K562 (cell line): ENCODE measurements at regions not wholly inside any gene's neighbourhood (a gene's known extent, or its start where the extent isn't known, plus 50 kb on each side); places are given as distances from the start of the nearest gene placed in this dataset.

Source experiments
- ATAC-seq: fragments of 200-7000 bp; cut with Tn5 transposase; 3 replicates; pipeline ENCODE4 v1.9.1; 2020; ENCODE audit warnings: moderate library complexity
- BruUV-seq: library from RNA; stranded (reverse); fragments of 400-500 nt; replicated peaks from 2 replicates; lab custom pipeline; 2021; lab: Mats Ljungman, UMichigan
- CTCF ChIA-PET: fragments of 300-600 bp; formaldehyde crosslinking; extraction: SDS; loops from one replicate; lab custom pipeline; 2021; ENCODE audit warnings: low intra/inter-chr PET ratio; lab: Yijun Ruan, JAX
- POLR2A ChIA-PET: fragments of 300-600, 350-650 bp; sonication (Branson Sonifier 250); formaldehyde crosslinking; extraction: SDS; loops from one replicate; lab custom pipeline; 2021; ENCODE audit warnings: antibody characterized with exemption, inconsistent platforms; lab: Yijun Ruan, JAX
- DNase-seq, 4 experiments: peaks; one replicate each; pipeline versions ENCODE4 v3.0.0 to v3.0.0-alpha.2; 2011 to 2018; ENCODE audit warnings: low spot score in 3 of 4, mixed read lengths in 3 of 4; ENCODE audit errors: extremely low read depth in 1 of 4
- FAIRE-seq: peaks from 2 replicates; lab custom pipeline; 2011; peaks lifted over from hg19 to GRCh38; lab: Jason Lieb, UNC
- H2AFZ ChIP-seq: 2 replicates; pipeline ENCODE4 v1.6.0; 2011; ENCODE audit warnings: low read depth, low read length, control low read depth, inconsistent platforms
- H3K27ac ChIP-seq: fragments of 200-600 bp; 3 replicates; pipeline ENCODE4 v1.8.0; 2011; ENCODE audit warnings: low read depth, mild to moderate bottlenecking, control low read depth, inconsistent platforms, low read length, moderate library complexity, mixed read lengths; ENCODE audit errors: extremely low read depth
- H3K27me3 ChIP-seq, 2 experiments: fragments of 300-600 bp in 1 of 2; 2 replicates in 1 of 2; 3 replicates in 1 of 2; pipeline versions ENCODE4 v1.6.0 to v1.8.0; 2011; ENCODE audit warnings: inconsistent platforms in 2 of 2, low read length in 2 of 2, mild to moderate bottlenecking in 1 of 2, mixed read lengths in 1 of 2, moderate library complexity in 1 of 2; ENCODE audit not compliant: control insufficient read depth in 2 of 2, insufficient read depth in 2 of 2
- H3K36me3 ChIP-seq: fragments of 300-600 bp; 3 replicates; pipeline ENCODE4 v1.8.0; 2011; ENCODE audit warnings: mild to moderate bottlenecking, low read length, inconsistent platforms; ENCODE audit not compliant: control insufficient read depth, insufficient read depth
- H3K4me1 ChIP-seq, 2 experiments: fragments of 200-600 bp in 1 of 2; replicated peaks in 1 of 2; 2 replicates in 1 of 2; 3 replicates in 1 of 2; pipeline versions ENCODE4 v1.5.1 to v1.8.0; 2011; ENCODE audit warnings: inconsistent platforms in 2 of 2, low read length in 2 of 2, mild to moderate bottlenecking in 1 of 2, mixed read lengths in 1 of 2, moderate library complexity in 1 of 2; ENCODE audit not compliant: control insufficient read depth in 2 of 2, insufficient read depth in 2 of 2
- H3K4me2 ChIP-seq: 2 replicates; pipeline ENCODE4 v1.6.1; 2011; ENCODE audit warnings: low read length, control low read depth, inconsistent platforms, mixed read lengths; ENCODE audit not compliant: insufficient read depth
- H3K4me3 ChIP-seq: fragments of 200-600 bp; sonication (generic), shearing (Covaris generic); 2 replicates; pipeline ENCODE4 v1.5.1; 2016; ENCODE audit warnings: control low read depth, inconsistent platforms
- H3K79me2 ChIP-seq: fragments of 200-600 bp; 3 replicates; pipeline ENCODE4 v1.8.0; 2011; ENCODE audit warnings: low read length, inconsistent platforms; ENCODE audit not compliant: control insufficient read depth, insufficient read depth
- H3K9ac ChIP-seq, 2 experiments: 2 replicates each; pipeline versions ENCODE4 v1.6.0 to v1.6.1; 2011; ENCODE audit warnings: low read depth in 2 of 2, low read length in 2 of 2, control low read depth in 1 of 2, inconsistent platforms in 1 of 2, mild to moderate bottlenecking in 1 of 2, mixed read lengths in 1 of 2; ENCODE audit not compliant: insufficient read depth in 1 of 2
- H3K9me1 ChIP-seq: one replicate; pipeline ENCODE4 v1.6.0; 2011; ENCODE audit warnings: inconsistent platforms, mild to moderate bottlenecking, low read length, moderate library complexity; ENCODE audit not compliant: control insufficient read depth, insufficient read depth
- H3K9me3 ChIP-seq: replicated peaks from 2 replicates; pipeline ENCODE4 v1.5.1; 2011; ENCODE audit warnings: low read depth, low read length, inconsistent platforms; ENCODE audit not compliant: control insufficient read depth, insufficient read depth
- H4K20me1 ChIP-seq: replicated peaks from 2 replicates; pipeline ENCODE4 v1.6.1; 2011; ENCODE audit warnings: low read length, inconsistent platforms, mixed read lengths; ENCODE audit not compliant: control insufficient read depth, insufficient read depth
- HMBOX1 ChIP-seq: sonication (generic); IDR thresholded peaks from 2 replicates; pipeline ENCODE4 v1.6.1; 2016
- IRF1 ChIP-seq: sonication (generic); formaldehyde crosslinking; IDR thresholded peaks from 2 replicates; pipeline ENCODE4 v1.8.0; 2022; ENCODE audit warnings: missing genetic modification reagents, mild to moderate bottlenecking, borderline replicate concordance
- KHSRP ChIP-seq: fragments of 450-650 bp; IDR thresholded peaks from 2 replicates; pipeline ENCODE4 v1.6.1; 2017
- MED1 ChIP-seq: sonication (generic); formaldehyde crosslinking; IDR thresholded peaks from 2 replicates; pipeline ENCODE4 v1.8.1; 2023; ENCODE audit warnings: missing genetic modification reagents, borderline replicate concordance
- MLX ChIP-seq, 2 experiments: fragments of 450-650 bp in 1 of 2; sonication (generic) in 1 of 2; formaldehyde crosslinking; conservative IDR thresholded peaks; 2 replicates each; pipeline versions ENCODE4 v1.4.0 to v1.8.1; 2020 to 2022; ENCODE audit warnings: mild to moderate bottlenecking in 1 of 2, missing genetic modification reagents in 1 of 2
- SLC30A9 ChIP-seq: fragments of 250-450 bp; sonication (Bioruptor Pico); IDR thresholded peaks from 2 replicates; pipeline ENCODE4 v1.8.0; 2022; ENCODE audit warnings: mild to moderate bottlenecking, moderate library complexity
- ZNF24 ChIP-seq: fragments of 450-650 bp; IDR thresholded peaks from 2 replicates; pipeline ENCODE4 v1.6.1; 2016
- ZNF41 ChIP-seq: fragments of 250-450 bp; sonication (Bioruptor Pico); conservative IDR thresholded peaks from 2 replicates; pipeline ENCODE4 v1.4.0; 2020; ENCODE audit warnings: mild to moderate bottlenecking
- ZNF780A ChIP-seq: fragments of 250-450 bp; sonication (Bioruptor Pico); IDR thresholded peaks from 2 replicates; pipeline ENCODE4 v1.5.0; 2021; ENCODE audit warnings: mild to moderate bottlenecking
- WGBS: fragments of 100-300 bp; shearing (Covaris generic); methylation state at CpG from one replicate; pipeline ENCODE4 v1.1.6; 2016; ENCODE audit warnings: low coverage, mixed read lengths; ENCODE audit not compliant: insufficient coverage; ENCODE audit errors: missing lambda C conversion rate; 5-methylcytosine and 5-hydroxymethylcytosine counted together
- in situ Hi-C: fragments of 300-500 bp; cut with MboI; formaldehyde crosslinking; loops from 4 replicates; pipeline ENCODE4 v1.15.0; 2018; ENCODE audit warnings: inconsistent platforms, mixed read lengths
- intact Hi-C: fragments of 100-400 bp; cut with micrococcal nuclease; formaldehyde crosslinking; loops from 2 replicates; pipeline ENCODE4 v1.14.2; 2022
- TF ChIP-seq, protein P1 (sequence below): fragments of 450-650 bp; IDR thresholded peaks from 2 replicates; pipeline ENCODE4 v1.6.1; 2018; ENCODE audit not compliant: partially characterized antibody

- Histone ChIP-seq H4K20me1 (no peaks in the 10 kb centered on the region), H2AFZ (no peak overlapping the region), H3K79me2 (no peaks in the 10 kb centered on the region), H3K4me2 (no peak overlapping the region), H3K9ac (no peak overlapping the region), H3K9me1 (no peaks in the 10 kb centered on the region), H3K27me3 (peaks cover 0 to 8% of the 10 kb centered on the region in 2 experiments; a peak in 1 of 5 replicates), H3K27ac (no peak overlapping the region), H3K9me3 (no peaks in the 10 kb centered on the region), H3K4me1 (no peaks in the 10 kb centered on the region), H3K36me3 (no peaks in the 10 kb centered on the region), H3K4me3 (no peak overlapping the region)
- no TSS peak for BruUV-seq
- CTCF ChIA-PET = no interaction called here
- no peak for FAIRE-seq
- POLR2A ChIA-PET = no interaction called here
- DNase-seq = no peak
- in situ Hi-C loops (no loop called here), intact Hi-C loops (no loop called here)
- TF ChIP-seq MED1 (CRISPR knock-in tag) (no peak), ZNF780A (CRISPR knock-in tag) (no peak), HMBOX1 (no peak), ZNF41 (CRISPR knock-in tag) (no peak), KHSRP (no peak), ZNF24 (no peak), IRF1 (CRISPR knock-in tag) (no peak), MLX (CRISPR knock-in tag; conservative IDR thresholded peaks at IDR 0.05) (no peak), SLC30A9 (no peak)
- TF ChIP-seq, protein P1, sequence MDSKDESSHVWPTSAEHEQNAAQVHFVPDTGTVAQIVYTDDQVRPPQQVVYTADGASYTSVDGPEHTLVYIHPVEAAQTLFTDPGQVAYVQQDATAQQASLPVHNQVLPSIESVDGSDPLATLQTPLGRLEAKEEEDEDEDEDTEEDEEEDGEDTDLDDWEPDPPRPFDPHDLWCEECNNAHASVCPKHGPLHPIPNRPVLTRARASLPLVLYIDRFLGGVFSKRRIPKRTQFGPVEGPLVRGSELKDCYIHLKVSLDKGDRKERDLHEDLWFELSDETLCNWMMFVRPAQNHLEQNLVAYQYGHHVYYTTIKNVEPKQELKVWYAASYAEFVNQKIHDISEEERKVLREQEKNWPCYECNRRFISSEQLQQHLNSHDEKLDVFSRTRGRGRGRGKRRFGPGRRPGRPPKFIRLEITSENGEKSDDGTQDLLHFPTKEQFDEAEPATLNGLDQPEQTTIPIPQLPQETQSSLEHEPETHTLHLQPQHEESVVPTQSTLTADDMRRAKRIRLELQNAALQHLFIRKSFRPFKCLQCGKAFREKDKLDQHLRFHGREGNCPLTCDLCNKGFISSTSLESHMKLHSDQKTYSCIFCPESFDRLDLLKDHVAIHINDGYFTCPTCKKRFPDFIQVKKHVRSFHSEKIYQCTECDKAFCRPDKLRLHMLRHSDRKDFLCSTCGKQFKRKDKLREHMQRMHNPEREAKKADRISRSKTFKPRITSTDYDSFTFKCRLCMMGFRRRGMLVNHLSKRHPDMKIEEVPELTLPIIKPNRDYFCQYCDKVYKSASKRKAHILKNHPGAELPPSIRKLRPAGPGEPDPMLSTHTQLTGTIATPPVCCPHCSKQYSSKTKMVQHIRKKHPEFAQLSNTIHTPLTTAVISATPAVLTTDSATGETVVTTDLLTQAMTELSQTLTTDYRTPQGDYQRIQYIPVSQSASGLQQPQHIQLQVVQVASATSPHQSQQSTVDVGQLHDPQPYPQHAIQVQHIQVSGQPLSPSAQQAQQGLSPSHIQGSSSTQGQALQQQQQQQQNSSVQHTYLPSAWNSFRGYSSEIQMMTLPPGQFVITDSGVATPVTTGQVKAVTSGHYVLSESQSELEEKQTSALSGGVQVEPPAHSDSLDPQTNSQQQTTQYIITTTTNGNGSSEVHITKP = no peak
- no peak for ATAC-seq
- WGBS = 0% methylated on average over 6 of the region's 7 CpGs
Measured at GRCh38 chr5:2582106-2582505, 169.4 kb downstream of the IRX2 start.
